ENCODE measurements at regions not wholly inside any gene's neighbourhood (a gene's known extent, or its start where the extent isn't known, plus 50 kb on each side); places are given as distances from the start of the nearest gene placed in this dataset.

- no peak for TF ChIP-seq POLR2A (IDR thresholded peaks at IDR 0.05)
- TF ChIP-seq CTCF (IDR thresholded peaks at IDR 0.05) = no peak
Measured at GRCh38 chr6:92139601-92140000, 1279.8 kb downstream of the EPHA7 start.
